Stimulated activated CD8-positive, alpha-beta memory T cell treated with anti-CD3 and anti-CD28 coated beads, Interleukin-7, amount 100 ng/mL, for 1 hour (primary cell): ENCODE measurements at regions not wholly inside any gene's neighbourhood (a gene's known extent, or its start where the extent isn't known, plus 50 kb on each side); places are given as distances from the start of the nearest gene placed in this dataset.

Experiments
- DNase-seq, 2 donors: peaks; one replicate each; pipeline ENCODE4 v3.0.0-alpha.2; 2020; ENCODE audit warnings: low read depth in 2 of 2

- no peak for DNase-seq
Observed at GRCh38 chr6:149216459-149216858, 101.1 kb upstream of the TAB2 start.

GRCh38 chr6:149217466-149217888 is 100.0 kb upstream of the TAB2 start:
- no peak for DNase-seq

GRCh38 chr6:149218471-149218870 is 99.0 kb upstream of the TAB2 start:
- no peak for DNase-seq

DNA sequence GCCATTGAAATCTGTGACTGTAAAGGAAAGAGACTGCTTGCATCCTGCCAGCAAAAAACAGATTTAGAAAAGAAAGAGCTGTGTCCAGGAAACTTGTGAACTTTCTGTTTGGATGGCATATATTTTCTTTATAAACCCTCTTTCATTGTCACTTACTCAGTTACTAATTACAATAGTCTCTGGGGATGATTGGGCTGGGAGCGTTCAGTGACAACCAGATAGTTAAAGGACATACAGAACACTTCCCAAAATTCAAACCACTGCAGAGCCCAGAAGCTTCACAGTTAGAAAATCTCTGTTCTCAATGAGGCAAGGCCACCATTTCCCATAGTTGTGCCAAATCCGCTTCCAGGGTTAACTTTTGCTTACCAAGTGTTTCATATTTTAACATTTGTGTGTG is 98.6 kb upstream of the TAB2 start:
- no peak for DNase-seq

DNA sequence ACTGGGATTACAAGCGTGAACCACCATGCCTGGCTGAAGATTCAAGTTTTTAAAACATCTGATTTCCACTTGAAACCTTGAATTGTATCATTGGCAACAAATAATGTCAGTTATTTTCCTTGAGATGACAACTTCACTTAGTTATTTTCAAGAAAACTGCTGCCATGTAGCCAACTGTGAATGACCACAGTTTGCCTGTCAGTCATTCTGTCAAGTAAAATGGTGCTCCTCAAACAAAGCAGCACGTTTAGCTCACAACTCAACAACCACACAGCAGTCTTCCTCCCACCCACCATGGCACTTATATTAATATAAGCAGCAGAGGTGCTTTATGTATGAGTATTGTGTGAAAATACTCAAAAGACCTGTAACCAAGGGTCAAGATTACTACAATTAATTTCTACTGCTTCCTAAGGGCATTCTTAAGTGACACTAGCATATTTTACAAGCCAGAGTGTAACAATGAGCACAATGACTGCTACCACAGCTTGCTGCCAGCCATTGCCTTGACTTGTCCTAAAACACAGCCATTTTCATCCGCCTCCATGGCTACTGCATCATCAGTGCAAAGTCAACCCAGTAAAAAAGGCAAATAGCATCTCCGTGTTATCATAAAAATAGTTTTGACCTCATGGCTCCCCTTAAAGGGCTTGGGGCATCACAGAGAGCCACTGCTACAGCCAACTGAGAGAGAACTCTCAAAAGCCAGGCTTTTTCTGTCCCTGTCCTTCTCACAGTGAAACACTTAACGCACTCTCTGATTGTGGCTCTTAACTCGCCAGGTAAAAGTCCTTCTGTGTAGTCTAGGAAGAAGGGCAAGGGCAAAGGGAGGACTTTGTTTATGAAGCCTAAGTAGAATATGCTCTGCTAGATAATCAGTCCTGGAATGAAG is 96.4 kb upstream of the TAB2 start:
- DNase-seq = no peak

DNA sequence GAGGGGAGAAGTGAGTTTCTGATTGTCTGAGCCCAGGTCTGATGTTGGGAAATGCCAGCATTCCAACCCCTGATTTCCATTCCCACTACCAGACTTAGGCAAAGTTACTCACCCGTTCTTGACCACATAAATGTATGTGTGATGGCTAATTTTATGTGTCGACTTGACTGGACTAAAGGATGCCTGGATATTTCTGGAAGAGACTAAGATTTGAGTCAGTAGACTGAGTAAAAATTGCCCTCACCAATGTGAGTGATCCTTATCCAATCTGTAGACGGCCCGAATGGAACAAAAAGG is 95.8 kb upstream of the TAB2 start:
- DNase-seq = no peak

DNA sequence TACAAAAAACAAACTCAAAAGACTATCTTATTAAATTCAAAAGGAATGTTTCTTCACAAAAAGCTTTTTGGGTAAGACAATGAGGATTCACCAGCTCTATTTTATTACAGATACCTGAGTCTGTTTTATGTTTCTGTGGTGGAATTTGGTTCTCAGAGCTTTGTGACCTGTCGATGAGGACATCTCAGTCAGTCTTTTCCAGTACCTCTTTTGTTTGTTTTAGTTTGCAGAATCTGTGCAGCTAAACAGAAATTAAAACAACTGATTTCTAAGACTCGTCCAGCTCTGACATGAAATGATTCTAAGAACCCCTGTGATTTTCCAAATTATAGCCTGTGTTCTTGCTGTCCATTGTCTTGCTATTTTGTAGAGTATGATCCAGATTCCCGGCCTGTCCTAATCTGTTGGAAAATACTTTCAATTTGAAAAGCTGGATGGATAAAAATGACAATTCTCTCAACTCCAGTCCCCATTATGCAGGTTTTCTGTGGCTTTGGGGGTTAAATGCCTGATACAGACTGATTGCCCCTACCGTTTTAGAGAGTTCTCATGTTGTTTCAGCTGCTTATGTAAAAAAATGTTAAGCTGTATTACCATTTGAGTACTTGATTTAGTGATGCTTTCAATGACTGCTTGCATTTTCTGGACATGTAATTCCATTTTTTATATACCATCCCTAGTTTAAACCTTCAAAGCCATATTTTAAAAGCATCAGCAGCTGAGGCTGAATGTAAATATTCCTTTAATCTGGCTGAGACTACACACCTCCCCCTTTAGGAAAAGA is 94.2 kb upstream of the TAB2 start:
- no peak for DNase-seq

DNA sequence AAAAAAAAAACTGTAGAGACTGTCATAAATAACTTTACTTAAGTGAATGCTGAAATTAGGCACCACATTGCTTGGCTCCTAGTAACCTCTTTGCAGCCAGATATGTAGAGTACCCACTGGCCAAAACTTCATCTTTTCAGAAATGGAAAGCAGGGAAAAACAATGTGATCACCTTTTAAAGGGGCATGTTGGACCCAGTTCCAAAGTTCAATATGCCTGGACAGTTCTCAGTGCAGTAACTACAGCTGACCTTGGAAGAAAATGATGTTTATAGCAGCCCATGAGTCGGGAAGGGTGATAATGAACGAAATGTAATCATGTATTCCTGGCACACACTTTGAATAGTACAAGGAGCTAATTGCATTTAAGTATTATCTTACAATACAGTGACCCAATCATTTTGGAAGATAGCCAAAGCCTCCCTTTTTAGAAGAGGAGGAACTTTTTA is 93.6 kb upstream of the TAB2 start:
- DNase-seq = no peak

DNA sequence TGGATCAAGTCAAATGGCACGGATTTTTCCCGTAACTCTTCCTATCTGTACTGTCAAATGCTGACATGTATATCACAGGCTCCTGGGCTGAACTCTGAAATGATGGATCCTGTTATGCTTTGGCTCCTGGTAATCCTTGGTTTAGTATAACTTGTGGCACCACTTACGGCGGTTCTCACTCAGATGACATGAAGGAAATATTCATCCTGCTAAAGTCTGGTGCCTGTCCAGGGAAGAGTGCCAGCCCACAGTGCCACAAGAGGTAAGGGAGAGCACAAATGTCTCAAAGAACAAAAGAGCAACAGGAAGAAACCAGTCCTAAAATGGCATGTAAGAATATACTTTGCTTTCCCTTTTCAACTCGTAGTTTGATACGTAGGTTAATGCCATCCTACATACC is 93.1 kb upstream of the TAB2 start:
- no peak for DNase-seq

DNA sequence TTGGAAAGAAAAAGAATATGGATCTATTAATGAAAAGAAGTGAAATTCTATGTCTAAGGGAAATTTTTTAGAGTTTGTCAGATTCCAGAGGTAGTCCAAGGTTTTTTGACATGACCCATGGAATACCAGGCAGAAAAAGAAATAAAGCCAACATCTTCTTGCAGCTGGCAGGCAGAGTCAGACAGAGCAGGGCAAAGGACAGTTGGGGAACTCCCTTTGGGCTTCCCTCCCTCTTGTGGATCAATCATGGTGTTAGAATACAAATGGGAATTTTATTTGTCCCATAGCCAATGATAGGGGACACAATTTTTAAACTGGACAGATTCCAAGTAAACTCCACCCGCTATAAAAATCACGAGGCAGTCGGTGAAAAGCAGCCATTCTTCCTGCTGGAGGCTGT is 92.1 kb upstream of the TAB2 start:
- no peak for DNase-seq

DNA sequence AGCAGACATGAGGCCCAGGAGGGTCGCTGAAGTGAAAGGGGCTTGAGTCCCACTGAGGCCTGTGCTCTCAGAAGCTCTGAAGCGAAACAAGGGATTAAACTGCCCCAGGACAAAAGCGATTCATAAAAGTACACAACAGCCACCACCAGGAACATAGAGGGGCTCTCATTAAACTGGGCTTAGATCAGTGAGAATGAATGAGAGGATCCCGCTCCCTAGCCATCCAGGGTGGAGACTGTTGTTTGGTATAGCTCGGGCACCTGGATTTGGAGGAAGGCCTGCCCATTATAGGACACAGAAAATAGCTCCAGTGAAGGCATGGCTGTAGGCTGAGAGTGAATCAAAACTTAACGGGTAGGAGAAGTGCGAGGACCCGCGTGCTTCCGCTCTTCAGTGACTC is 91.6 kb upstream of the TAB2 start:
- no peak for DNase-seq

DNA sequence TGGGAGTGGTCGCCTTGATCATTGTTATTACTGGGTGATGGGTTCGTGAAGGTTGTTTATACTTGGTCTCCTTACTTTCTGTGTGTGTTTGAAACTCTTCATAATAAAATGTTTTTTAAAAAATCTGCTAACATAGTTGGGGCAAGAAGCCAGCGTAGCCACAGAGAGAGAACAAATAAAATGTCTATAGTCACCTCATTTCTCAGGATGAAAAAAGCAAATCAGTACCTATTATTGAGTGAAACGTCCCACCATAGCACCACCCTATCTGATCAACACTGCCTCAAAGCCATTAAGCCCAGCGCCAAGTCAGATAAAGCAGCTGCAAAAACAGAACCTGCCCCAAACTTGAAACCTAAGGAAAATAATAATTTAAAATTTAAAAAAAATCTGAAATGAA is 89.7 kb upstream of the TAB2 start:
- no peak for DNase-seq

GRCh38 chr6:149228311-149228955 is 89.1 kb upstream of the TAB2 start:
- no peak for DNase-seq

DNA sequence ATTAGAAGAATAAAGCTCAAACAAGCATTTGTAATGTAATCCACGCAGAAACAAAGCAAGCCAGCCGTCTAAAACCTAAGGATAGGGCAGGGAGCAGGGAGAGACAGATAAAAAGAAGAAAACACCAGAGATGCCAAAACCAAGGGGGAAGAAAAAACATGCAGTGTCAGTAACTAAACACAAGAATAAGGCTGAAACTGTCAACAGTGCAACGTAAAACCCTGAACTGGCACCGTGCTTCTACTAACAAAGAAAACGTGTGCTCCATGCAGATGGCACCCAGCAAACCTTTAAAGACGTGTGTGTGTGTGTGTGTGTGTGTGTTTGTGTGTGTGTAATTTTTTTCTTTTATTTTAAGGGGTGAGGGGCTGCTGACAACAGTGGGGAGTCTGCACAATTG is 88.4 kb upstream of the TAB2 start:
- DNase-seq = no peak

GRCh38 chr6:149230712-149231460 is 86.6 kb upstream of the TAB2 start:
- no peak for DNase-seq

- DNase-seq = no peak
Observed at GRCh38 chr6:149231778-149232177, 85.7 kb upstream of the TAB2 start.

DNA sequence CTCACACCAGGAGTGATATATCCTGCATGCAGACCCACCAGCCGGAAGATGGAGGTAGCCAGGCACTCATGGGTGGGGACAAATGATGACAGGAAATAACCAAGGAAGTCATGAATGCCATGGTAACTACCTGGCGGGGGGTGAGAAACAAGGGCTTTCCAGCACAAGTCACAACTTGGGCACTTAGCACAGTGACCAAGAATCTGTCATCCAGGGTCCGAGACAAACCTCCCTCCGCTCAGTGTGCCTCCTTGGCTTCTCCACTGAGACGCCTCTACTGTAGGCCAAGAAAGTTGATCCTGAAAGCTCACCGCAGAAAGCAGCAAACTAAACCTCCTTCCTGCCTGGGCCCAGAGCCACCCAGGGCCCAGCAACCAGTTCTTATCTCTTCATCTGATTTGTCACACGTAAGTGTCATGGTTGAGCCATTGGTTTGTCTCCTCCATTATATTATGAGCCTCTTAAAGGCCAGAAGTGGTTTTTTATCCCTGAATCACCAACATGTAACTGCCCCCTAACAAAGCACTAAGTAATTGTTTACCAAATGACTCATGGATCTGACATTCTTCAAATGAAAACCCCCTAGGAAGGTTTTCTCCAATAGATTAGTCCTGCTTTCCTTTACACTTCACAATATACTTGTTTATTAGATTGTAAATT is 84.3 kb upstream of the TAB2 start:
- DNase-seq = no peak

- no peak for DNase-seq
Observed at GRCh38 chr6:149234051-149234962, 83.2 kb upstream of the TAB2 start.

- DNase-seq = no peak
Observed at GRCh38 chr6:149235130-149235561, 82.4 kb upstream of the TAB2 start.

- no peak for DNase-seq
Observed at GRCh38 chr6:149236589-149236988, 80.9 kb upstream of the TAB2 start.
